ENCODE measurements at regions not wholly inside any gene's neighbourhood (a gene's known extent, or its start where the extent isn't known, plus 50 kb on each side); places are given as distances from the start of the nearest gene placed in this dataset.

- H3K9me3 Mint-ChIP-seq (ENCODE audit: low read depth), result peaks cover 7% of the 10 kb centered on the region
- H3K4me3 Mint-ChIP-seq (ENCODE audit: low read depth), result no peak overlapping the region
- H3K27me3 Mint-ChIP-seq, result no peaks in the 10 kb centered on the region
- no peaks in the 10 kb centered on the region for H3K36me3 Mint-ChIP-seq (ENCODE audit: insufficient read depth)
- DNase-seq (ENCODE audit: low spot score, unreplicated experiment), result no peak
- no peak for TF ChIP-seq CTCF (IDR thresholded peaks at IDR 0.05; ENCODE audit: unreplicated experiment)
- peaks cover 7% of the 10 kb centered on the region for H3K4me1 Mint-ChIP-seq (ENCODE audit: low read depth)
- no peak overlapping the region for H3K27ac Mint-ChIP-seq
Observed at GRCh38 chr12:27176765-27177164, 67.3 kb upstream of the STK38L start.

- Mint-ChIP-seq H3K36me3 (ENCODE audit: insufficient read depth) (no peaks in the 10 kb centered on the region), H3K27me3 (no peaks in the 10 kb centered on the region)
Observed at GRCh38 chr12:27177706-27178105, 66.4 kb upstream of the STK38L start.

GRCh38 chr12:27178255-27178654, 65.8 kb upstream of the STK38L start:
- DNase-seq (ENCODE audit: low spot score, unreplicated experiment), result no peak
- peaks cover 7% of the 10 kb centered on the region for H3K4me1 Mint-ChIP-seq (ENCODE audit: low read depth)
- H3K4me3 Mint-ChIP-seq (ENCODE audit: low read depth), result no peak overlapping the region
- no peaks in the 10 kb centered on the region for H3K36me3 Mint-ChIP-seq (ENCODE audit: insufficient read depth)
- H3K27me3 Mint-ChIP-seq, result no peaks in the 10 kb centered on the region
- no peak for TF ChIP-seq CTCF (IDR thresholded peaks at IDR 0.05; ENCODE audit: unreplicated experiment)
- H3K27ac Mint-ChIP-seq, result no peak overlapping the region
- peaks cover 1% of the 10 kb centered on the region for H3K9me3 Mint-ChIP-seq (ENCODE audit: low read depth)

More at GRCh38 chr12:27177706-27178105, 66.4 kb upstream of the STK38L start:
- no peak overlapping the region for H3K27ac Mint-ChIP-seq
- peaks cover 7% of the 10 kb centered on the region for H3K4me1 Mint-ChIP-seq (ENCODE audit: low read depth)
- peaks cover 5% of the 10 kb centered on the region for H3K9me3 Mint-ChIP-seq (ENCODE audit: low read depth)
- no peak overlapping the region for H3K4me3 Mint-ChIP-seq (ENCODE audit: low read depth)
- TF ChIP-seq CTCF (IDR thresholded peaks at IDR 0.05; ENCODE audit: unreplicated experiment), result no peak
- no peak for DNase-seq (ENCODE audit: low spot score, unreplicated experiment)

GRCh38 chr12:27178723-27179399, 65.2 kb upstream of the STK38L start:
- Mint-ChIP-seq H3K4me3 (ENCODE audit: low read depth) (no peak overlapping the region), H3K4me1 (ENCODE audit: low read depth) (peaks cover 7% of the 10 kb centered on the region), H3K36me3 (ENCODE audit: insufficient read depth) (no peaks in the 10 kb centered on the region), H3K27me3 (no peaks in the 10 kb centered on the region), H3K9me3 (ENCODE audit: low read depth) (no peaks in the 10 kb centered on the region), H3K27ac (peak overlapping the region; percentile 60)
- DNase-seq (ENCODE audit: low spot score, unreplicated experiment), result no peak
- no peak for TF ChIP-seq CTCF (IDR thresholded peaks at IDR 0.05; ENCODE audit: unreplicated experiment)

GRCh38 chr12:27179400-27180214, 64.5 kb upstream of the STK38L start:
- DNase-seq (ENCODE audit: low spot score, unreplicated experiment), result no peak
- Mint-ChIP-seq H3K36me3 (ENCODE audit: insufficient read depth) (no peaks in the 10 kb centered on the region), H3K4me3 (ENCODE audit: low read depth) (no peak overlapping the region), H3K27me3 (no peaks in the 10 kb centered on the region), H3K27ac (peak overlapping the region; percentile 60), H3K4me1 (ENCODE audit: low read depth) (peaks cover 7% of the 10 kb centered on the region), H3K9me3 (ENCODE audit: low read depth) (no peaks in the 10 kb centered on the region)
- TF ChIP-seq CTCF (IDR thresholded peaks at IDR 0.05; ENCODE audit: unreplicated experiment), result no peak
